ENCODE measurements at regions not wholly inside any gene's neighbourhood (a gene's known extent, or its start where the extent isn't known, plus 50 kb on each side); places are given as distances from the start of the nearest gene placed in this dataset.

DNA sequence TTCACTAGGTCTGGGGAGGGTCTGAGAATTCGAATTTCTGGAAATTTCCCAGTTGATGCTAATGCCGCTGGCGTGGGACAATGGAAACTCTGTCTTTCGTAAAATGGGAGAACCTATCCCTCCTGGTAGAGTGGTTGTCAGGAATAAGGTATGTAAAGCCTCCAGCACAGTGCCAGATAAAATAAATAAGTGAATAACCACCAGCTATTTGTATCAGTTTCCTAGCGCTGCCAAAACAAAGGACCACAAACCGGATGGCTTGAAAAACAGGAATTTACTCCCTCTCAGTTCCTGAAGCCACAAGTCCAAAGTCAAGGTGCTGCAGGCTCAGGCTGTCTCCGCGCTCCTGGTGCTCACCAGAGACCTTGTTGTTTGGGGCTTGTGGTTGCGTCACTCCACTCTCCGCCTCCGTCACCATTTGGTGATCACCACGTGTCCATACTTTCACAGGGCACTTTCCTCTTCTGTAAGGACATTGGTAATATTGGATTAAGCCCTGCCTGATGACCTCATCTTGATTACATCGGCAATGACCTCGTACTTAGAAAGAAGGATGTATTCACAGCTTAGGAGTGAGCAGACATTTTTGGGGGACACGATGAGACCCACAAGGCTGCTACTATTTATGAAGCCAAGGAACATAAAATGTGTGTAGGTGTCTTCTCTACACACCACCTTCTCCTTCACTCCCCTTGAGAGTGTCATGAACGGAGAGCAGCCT lies 428.5 kb downstream of the IRS2 start:
- DNase-seq: no peak

GRCh38 chr13:109355875-109356434 lies 430.4 kb downstream of the IRS2 start:
- no peak for DNase-seq

DNA sequence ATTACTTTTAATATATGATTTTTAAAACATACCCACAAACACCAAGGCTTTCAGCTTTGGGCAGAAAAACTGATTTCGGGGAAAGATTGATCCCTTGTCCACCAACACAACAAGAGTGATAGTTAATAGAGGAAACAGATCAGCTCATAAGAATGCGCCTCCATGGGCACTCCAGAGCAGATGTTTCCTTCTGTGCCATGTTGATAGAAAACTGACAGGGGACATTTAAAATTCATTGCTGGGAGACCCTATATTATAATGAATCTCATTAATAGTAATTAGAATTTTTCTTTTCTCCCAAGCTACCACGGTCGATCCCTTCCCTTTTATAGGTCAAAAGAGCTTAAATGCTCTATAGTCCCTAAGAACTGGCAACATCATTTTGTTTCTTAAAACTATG lies 431.2 kb downstream of the IRS2 start:
- no peak for DNase-seq

GRCh38 chr13:109351236-109351635 lies 435.1 kb downstream of the IRS2 start:
- no peak for DNase-seq

DNA sequence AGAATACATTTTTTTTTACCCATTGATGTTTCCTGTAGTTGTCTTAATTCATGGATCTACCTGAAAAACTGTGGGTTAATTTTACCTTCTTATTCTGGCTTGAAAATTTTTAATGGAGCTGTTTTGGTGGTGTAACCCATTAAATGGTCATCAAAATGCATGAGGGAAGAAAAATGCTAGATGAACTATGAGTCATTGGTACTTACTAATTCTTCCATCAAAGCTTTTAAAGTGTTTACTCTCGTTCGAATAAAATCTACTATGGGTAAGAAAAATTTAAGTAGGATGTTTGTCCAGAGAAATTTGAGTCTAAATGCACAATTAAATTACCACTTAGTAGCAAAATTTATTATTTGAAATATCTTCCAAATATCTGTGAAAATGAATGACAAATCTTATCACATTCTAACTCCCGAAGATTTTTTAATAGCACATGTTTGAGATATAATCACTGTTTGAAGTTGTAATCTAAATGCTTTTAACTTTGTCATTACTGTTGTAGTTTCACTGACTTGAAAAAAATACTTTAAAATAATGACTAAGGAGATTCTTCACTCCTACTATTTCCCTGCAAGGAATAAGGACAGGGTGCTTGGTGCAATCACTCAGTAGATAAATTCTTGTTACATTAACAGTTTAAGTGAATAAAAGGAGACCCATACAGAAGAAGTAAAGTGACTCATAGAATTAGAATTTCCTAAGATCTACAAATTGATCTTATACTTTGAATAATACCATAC lies 437.7 kb downstream of the IRS2 start:
- DNase-seq: no peak

- DNase-seq: no peak
Observed at GRCh38 chr13:109346060-109346459, 440.3 kb downstream of the IRS2 start.

GRCh38 chr13:109345433-109345941 lies 440.9 kb downstream of the IRS2 start:
- DNase-seq: no peak

- DNase-seq: no peak
Observed at GRCh38 chr13:109344552-109345157, 441.7 kb downstream of the IRS2 start.

GRCh38 chr13:109336730-109337129 lies 449.7 kb downstream of the IRS2 start:
- no peak for DNase-seq

DNA sequence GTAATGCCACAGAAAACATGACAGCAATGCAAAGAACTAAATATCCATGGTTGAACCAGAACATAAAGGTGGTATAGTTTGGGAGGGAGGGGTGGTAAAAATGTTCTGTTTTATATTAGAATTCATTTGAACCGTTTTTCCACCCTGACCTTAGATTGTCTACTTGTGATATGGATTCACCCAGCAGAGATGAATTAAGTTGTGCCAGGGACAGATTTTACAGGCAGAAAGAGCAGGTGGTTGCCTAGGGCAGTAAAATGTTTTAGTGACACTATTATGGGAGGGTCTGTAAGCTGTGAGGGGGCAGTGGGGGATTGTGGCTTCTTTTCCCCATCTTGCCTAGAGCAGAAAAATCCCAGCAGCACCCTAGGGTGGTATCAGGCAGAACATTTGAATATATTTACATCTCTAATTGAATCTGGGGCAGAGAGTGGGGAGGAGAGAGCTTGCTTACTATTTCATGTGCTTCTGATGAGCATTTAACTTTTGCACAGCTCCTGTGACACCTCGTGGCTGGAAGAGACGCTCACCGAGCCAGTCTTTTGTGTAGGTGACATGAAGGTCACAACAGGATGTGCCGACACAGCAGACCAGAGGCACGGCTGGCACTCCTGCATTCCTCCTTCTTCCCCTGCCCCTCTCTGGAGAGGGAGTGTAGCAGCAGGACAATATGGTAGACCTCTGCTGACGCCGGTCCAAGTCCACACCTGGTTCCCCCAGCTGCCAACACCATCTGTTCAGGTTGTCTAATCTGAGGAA lies 452.3 kb downstream of the IRS2 start:
- DNase-seq: no peak

GRCh38 chr13:109332506-109333499 lies 453.6 kb downstream of the IRS2 start:
- DNase-seq: no peak

GRCh38 chr13:109331898-109332297 lies 454.5 kb downstream of the IRS2 start:
- DNase-seq: no peak

DNA sequence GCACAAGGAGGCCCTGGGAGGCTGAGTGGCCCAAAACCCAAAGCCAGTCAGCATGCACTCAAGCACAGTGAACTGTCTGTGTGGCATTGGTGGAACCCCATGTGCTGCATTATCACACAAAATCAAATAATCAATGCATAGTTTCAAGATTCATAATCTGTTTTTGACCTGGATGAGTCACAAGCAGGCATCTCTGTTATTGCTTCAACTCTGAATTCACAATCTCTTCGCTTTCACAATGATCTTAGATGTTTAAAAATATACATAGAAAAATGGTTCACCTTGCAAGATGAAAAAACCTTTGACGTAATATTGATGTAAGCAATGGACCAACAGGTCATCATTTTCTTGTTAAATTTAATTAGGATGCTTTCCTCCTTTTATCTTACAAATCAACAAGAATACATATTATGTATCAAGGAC lies 455.4 kb downstream of the IRS2 start:
- DNase-seq: no peak

GRCh38 chr13:109330123-109330522 lies 456.3 kb downstream of the IRS2 start:
- DNase-seq: no peak

GRCh38 chr13:109329175-109329574 lies 457.2 kb downstream of the IRS2 start:
- no peak for DNase-seq

GRCh38 chr13:109326601-109327000 lies 459.8 kb downstream of the IRS2 start:
- no peak for DNase-seq

DNA sequence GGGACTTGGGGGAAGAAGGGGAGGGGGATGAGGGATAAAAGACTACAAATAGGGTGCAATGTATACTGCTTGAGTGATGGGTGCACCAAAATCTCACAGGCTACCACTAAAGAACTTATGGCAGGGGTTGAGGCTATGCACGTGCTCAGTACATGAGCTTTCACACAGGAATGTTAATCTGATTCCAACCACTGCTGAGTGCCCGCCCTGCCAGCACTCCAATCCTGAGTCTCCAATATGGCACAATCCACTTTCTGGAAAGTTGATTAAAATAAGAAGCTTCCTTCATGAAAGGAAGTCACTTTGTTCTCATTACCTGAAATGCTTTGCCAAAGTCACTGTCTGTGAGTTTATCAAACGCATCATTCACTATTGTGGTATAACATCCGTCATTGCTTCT lies 463.0 kb downstream of the IRS2 start:
- DNase-seq: no peak

- no peak for DNase-seq
Observed at GRCh38 chr13:109318945-109319590, 467.3 kb downstream of the IRS2 start.

- DNase-seq: no peak
Observed at GRCh38 chr13:109315481-109315880, 470.9 kb downstream of the IRS2 start.

- DNase-seq: no peak
Observed at GRCh38 chr13:109314101-109314500, 472.3 kb downstream of the IRS2 start.

GRCh38 chr13:109312399-109312798 lies 474.0 kb downstream of the IRS2 start:
- no peak for DNase-seq
